ENCODE measurements at regions not wholly inside any gene's neighbourhood (a gene's known extent, or its start where the extent isn't known, plus 50 kb on each side); places are given as distances from the start of the nearest gene placed in this dataset.

DNA sequence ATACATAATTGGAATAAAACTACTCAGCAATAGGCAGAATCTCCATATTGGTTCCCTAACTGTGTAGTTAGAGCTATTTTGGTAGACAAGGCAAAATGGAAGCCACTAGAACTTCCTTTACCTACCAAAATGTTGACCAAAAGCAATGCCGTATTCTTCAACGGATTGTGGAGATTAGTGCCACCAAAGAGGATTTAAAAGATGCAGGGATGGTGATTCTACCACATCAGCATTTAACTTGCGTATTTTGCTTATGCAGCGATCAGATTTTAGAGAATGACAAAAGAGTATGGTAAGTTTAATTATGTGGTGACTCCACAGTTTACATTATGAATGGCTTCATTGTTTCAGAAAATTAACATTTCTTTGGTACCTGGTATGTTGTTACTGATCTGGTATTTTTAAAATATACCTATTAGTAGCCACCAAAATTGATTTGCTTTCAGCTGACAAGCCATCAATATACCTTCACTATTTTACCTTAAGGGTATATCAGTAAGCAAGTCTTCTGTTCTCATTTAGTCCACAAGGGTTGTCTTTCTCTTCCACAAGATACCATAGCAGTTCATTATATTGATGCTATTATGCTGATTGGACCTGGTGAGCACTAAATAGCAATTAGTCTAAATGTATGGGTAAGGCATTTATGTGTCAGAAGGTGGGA is 1910.7 kb upstream of the PRR20A start:
- Histone ChIP-seq H3K4me3 (no peak overlapping the region), H3K27ac (ENCODE audit: low read depth in 1 of 2, low read length in 1 of 2) (no peak overlapping the region), H3K27me3 (ENCODE audit: control insufficient read depth in 3 of 3, insufficient read depth in 3 of 3, low read length in 2 of 3) (no peaks in the 10 kb centered on the region), H3K4me1 (ENCODE audit: control insufficient read depth in 5 of 5, insufficient read depth in 5 of 5, low read length in 5 of 5) (peaks cover 0 to 3% (median 0%) of the 10 kb centered on the region in 5 donors), H3K9me3 (ENCODE audit: control insufficient read depth in 4 of 4, insufficient read depth in 3 of 4, low read length in 3 of 4) (no peaks in the 10 kb centered on the region), H3K36me3 (ENCODE audit: control insufficient read depth in 4 of 4, insufficient read depth in 4 of 4, low read length in 4 of 4) (no peaks in the 10 kb centered on the region), H3K9ac (ENCODE audit: insufficient read depth in 1 of 2, low read length in 2 of 2) (no peak overlapping the region)
- DNase-seq (no peak), ATAC-seq (ENCODE audit: insufficient read depth, low FRiP score) (no peak)
- TF ChIP-seq, protein P1, sequence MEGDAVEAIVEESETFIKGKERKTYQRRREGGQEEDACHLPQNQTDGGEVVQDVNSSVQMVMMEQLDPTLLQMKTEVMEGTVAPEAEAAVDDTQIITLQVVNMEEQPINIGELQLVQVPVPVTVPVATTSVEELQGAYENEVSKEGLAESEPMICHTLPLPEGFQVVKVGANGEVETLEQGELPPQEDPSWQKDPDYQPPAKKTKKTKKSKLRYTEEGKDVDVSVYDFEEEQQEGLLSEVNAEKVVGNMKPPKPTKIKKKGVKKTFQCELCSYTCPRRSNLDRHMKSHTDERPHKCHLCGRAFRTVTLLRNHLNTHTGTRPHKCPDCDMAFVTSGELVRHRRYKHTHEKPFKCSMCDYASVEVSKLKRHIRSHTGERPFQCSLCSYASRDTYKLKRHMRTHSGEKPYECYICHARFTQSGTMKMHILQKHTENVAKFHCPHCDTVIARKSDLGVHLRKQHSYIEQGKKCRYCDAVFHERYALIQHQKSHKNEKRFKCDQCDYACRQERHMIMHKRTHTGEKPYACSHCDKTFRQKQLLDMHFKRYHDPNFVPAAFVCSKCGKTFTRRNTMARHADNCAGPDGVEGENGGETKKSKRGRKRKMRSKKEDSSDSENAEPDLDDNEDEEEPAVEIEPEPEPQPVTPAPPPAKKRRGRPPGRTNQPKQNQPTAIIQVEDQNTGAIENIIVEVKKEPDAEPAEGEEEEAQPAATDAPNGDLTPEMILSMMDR (IDR thresholded peaks at IDR 0.05; ENCODE audit: control extremely low read depth, extremely low read depth) = no peak
- 55 to 56% methylated on average over 4 of the region's 4 CpGs for WGBS, 2 donors

DNA sequence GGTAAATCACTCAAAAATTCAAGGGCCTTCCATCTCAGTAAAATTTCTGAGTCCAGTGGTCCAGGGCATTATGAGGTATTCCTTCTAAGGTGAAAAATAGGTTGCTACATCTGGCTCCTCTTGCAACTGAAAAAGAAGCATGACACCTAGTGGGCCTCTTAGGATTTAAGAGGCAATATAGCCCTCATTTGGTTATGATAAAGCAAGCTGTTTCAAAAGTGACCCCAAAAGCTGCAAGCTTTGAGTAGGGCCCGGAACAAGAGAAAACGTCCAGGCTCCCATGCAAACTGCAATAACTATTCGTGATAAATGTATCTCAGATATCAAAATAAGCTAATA is 1910.2 kb upstream of the PRR20A start:
- TF ChIP-seq, protein P1 (IDR thresholded peaks at IDR 0.05; ENCODE audit: control extremely low read depth, extremely low read depth) = no peak
- H3K36me3 ChIP-seq (ENCODE audit: control insufficient read depth in 4 of 4, insufficient read depth in 4 of 4, low read length in 4 of 4) = no peaks in the 10 kb centered on the region
- H3K4me3 ChIP-seq = no peak overlapping the region
- H3K9ac ChIP-seq (ENCODE audit: insufficient read depth in 1 of 2, low read length in 2 of 2) = no peak overlapping the region
- H3K27me3 ChIP-seq (ENCODE audit: control insufficient read depth in 3 of 3, insufficient read depth in 3 of 3, low read length in 2 of 3) = no peaks in the 10 kb centered on the region
- peaks cover 0 to 3% (median 0%) of the 10 kb centered on the region in 5 donors for H3K4me1 ChIP-seq (ENCODE audit: control insufficient read depth in 5 of 5, insufficient read depth in 5 of 5, low read length in 5 of 5)
- no peaks in the 10 kb centered on the region for H3K9me3 ChIP-seq (ENCODE audit: control insufficient read depth in 4 of 4, insufficient read depth in 3 of 4, low read length in 3 of 4)
- DNase-seq (no peak), ATAC-seq (ENCODE audit: insufficient read depth, low FRiP score) (no peak)
- WGBS, 2 donors = 77% methylated on average over 3 of the region's 3 CpGs
- H3K27ac ChIP-seq (ENCODE audit: low read depth in 1 of 2, low read length in 1 of 2) = no peak overlapping the region

DNA sequence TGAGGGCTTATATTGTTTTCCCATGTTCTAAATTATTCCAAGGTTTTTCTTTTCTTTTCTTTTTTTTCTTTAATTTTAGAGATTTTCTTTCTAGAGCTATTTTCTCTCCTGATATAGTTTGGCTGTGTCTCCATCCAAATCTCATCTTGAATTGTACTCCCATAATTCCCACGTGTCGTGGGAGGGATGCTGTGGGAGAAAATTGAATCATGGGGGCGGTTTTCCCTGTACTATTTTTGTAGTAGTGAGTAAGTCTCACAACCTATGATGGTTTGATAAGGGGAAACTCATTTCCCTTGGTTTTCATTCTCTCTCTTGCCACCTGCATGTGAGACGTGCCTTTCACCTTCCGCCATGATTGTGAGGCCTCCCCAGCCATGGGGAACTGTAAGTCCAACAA is 1906.4 kb upstream of the PRR20A start:
- no peaks in the 10 kb centered on the region for H3K9me3 ChIP-seq (ENCODE audit: control insufficient read depth in 4 of 4, insufficient read depth in 3 of 4, low read length in 3 of 4)
- H3K4me1 ChIP-seq (ENCODE audit: control insufficient read depth in 5 of 5, insufficient read depth in 5 of 5, low read length in 5 of 5) = no peaks in the 10 kb centered on the region
- TF ChIP-seq, protein P1 (IDR thresholded peaks at IDR 0.05; ENCODE audit: control extremely low read depth, extremely low read depth) = no peak
- ATAC-seq (ENCODE audit: insufficient read depth, low FRiP score) = no peak
- H3K9ac ChIP-seq (ENCODE audit: insufficient read depth in 1 of 2, low read length in 2 of 2) = no peak overlapping the region
- no peak overlapping the region for H3K4me3 ChIP-seq
- no peak for DNase-seq
- H3K27ac ChIP-seq (ENCODE audit: low read depth in 1 of 2, low read length in 1 of 2) = no peak overlapping the region
- WGBS, 2 donors = 83 to 90% methylated on average over 5 of the region's 5 CpGs
- no peaks in the 10 kb centered on the region for H3K36me3 ChIP-seq (ENCODE audit: control insufficient read depth in 4 of 4, insufficient read depth in 4 of 4, low read length in 4 of 4)
- no peaks in the 10 kb centered on the region for H3K27me3 ChIP-seq (ENCODE audit: control insufficient read depth in 3 of 3, insufficient read depth in 3 of 3, low read length in 2 of 3)

All from lung (tissue), 11 donors.